OCI-LY1 (cell line): ENCODE measurements at regions not wholly inside any gene's neighbourhood (a gene's known extent, or its start where the extent isn't known, plus 50 kb on each side); places are given as distances from the start of the nearest gene placed in this dataset.

Experiments used
- H2AFZ ChIP-seq: fragments of 200-600 bp; sonication (generic), shearing (Covaris generic); 2 replicates; pipeline ENCODE4 v1.6.0; 2014; ENCODE audit warnings: antibody characterized with exemption, mild to moderate bottlenecking, low read length
- H3F3A ChIP-seq: fragments of 200-600 bp; sonication (generic), shearing (Covaris generic); 2 replicates; pipeline ENCODE4 v1.6.0; 2014; ENCODE audit warnings: mild to moderate bottlenecking, antibody characterized with exemption, low read length, moderate library complexity; ENCODE audit not compliant: insufficient read depth
- H3K27ac ChIP-seq: fragments of 200-600 bp; sonication (generic); 2 replicates; pipeline ENCODE4 v1.5.1; 2014; ENCODE audit warnings: low read length, mixed run types, mild to moderate bottlenecking, low read depth; ENCODE audit not compliant: poor library complexity, severe bottlenecking
- H3K27me3 ChIP-seq: fragments of 200-600 bp; sonication (generic); 2 replicates; pipeline ENCODE4 v1.6.0; 2014; ENCODE audit warnings: antibody characterized with exemption, mild to moderate bottlenecking, low read length, moderate library complexity; ENCODE audit not compliant: insufficient read depth
- H3K36me3 ChIP-seq: fragments of 200-600 bp; sonication (generic); 2 replicates; pipeline ENCODE4 v1.6.1; 2014; ENCODE audit warnings: mild to moderate bottlenecking, antibody characterized with exemption, low read length, moderate library complexity, mixed read lengths; ENCODE audit not compliant: insufficient read depth
- H3K4me1 ChIP-seq: fragments of 200-600 bp; sonication (generic); 2 replicates; pipeline ENCODE4 v1.5.1; 2014; ENCODE audit warnings: mild to moderate bottlenecking, low read length, moderate library complexity; ENCODE audit not compliant: insufficient read depth, severe bottlenecking
- H3K4me2 ChIP-seq: fragments of 200-600 bp; sonication (generic), shearing (Covaris generic); 2 replicates; pipeline ENCODE4 v1.6.1; 2014; ENCODE audit warnings: low read length
- H3K4me3 ChIP-seq: fragments of 200-600 bp; sonication (generic); 2 replicates; pipeline ENCODE4 v1.5.1; 2014; ENCODE audit warnings: low read length, low read depth, mild to moderate bottlenecking, mixed read lengths; ENCODE audit not compliant: poor library complexity, severe bottlenecking
- H3K79me2 ChIP-seq: fragments of 200-600 bp; shearing (Covaris generic); 2 replicates; pipeline ENCODE4 v1.6.1; 2016; ENCODE audit warnings: mixed run types, low read length, mixed read lengths; ENCODE audit not compliant: insufficient read depth
- H3K9ac ChIP-seq: fragments of 200-600 bp; sonication (generic), shearing (Covaris generic); 2 replicates; pipeline ENCODE4 v1.6.1; 2014; ENCODE audit warnings: mild to moderate bottlenecking, low read length, mixed read lengths
- H3K9me2 ChIP-seq: fragments of 200-600 bp; sonication (generic), shearing (Covaris generic); 2 replicates; pipeline ENCODE4 v1.6.1; 2014; ENCODE audit warnings: low read depth, mild to moderate bottlenecking, low read length, mixed read lengths
- H3K9me3 ChIP-seq: fragments of 200-600 bp; shearing (Covaris generic); 2 replicates; pipeline ENCODE4 v1.6.1; 2014; ENCODE audit warnings: low read length, mixed read lengths
- H4K20me1 ChIP-seq: fragments of 200-600 bp; sonication (generic), shearing (Covaris generic); 2 replicates; pipeline ENCODE4 v1.6.0; 2016; ENCODE audit warnings: mild to moderate bottlenecking, low read length; ENCODE audit not compliant: insufficient read depth
- CTCF ChIP-seq: fragments of 200-600 bp; sonication (generic), shearing (Covaris generic); IDR thresholded peaks from 2 replicates; pipeline ENCODE4 v1.5.1; 2017; ENCODE audit warnings: mild to moderate bottlenecking, antibody characterized with exemption, low read length, moderate library complexity, mixed read lengths
- EZH2 ChIP-seq: fragments of 200-600 bp; sonication (generic), shearing (Covaris generic); IDR thresholded peaks from 2 replicates; pipeline ENCODE4 v1.8.0; 2017; ENCODE audit warnings: borderline replicate concordance, mixed run types, mild to moderate bottlenecking, antibody characterized with exemption, low read length, moderate library complexity, mixed read lengths

- H3K4me1 ChIP-seq: no peaks in the 10 kb centered on the region
- no peak overlapping the region for H3K27ac ChIP-seq
- no peaks in the 10 kb centered on the region for H3F3A ChIP-seq
- H3K4me3 ChIP-seq: no peak overlapping the region
- no peak overlapping the region for H3K9ac ChIP-seq
- no peak overlapping the region for H2AFZ ChIP-seq
- TF ChIP-seq CTCF: no peak
- no peak for TF ChIP-seq EZH2
- no peaks in the 10 kb centered on the region for H3K9me3 ChIP-seq
- H3K9me2 ChIP-seq: no peaks in the 10 kb centered on the region
- H3K27me3 ChIP-seq: no peaks in the 10 kb centered on the region; the same call in 1 of the 2 replicates
- H3K36me3 ChIP-seq: no peaks in the 10 kb centered on the region
- no peaks in the 10 kb centered on the region for H3K79me2 ChIP-seq
- no peak overlapping the region for H3K4me2 ChIP-seq
- no peaks in the 10 kb centered on the region for H4K20me1 ChIP-seq
Measured at GRCh38 chr7:23915236-23915635, 205.2 kb downstream of the STK31 start.

- no peaks in the 10 kb centered on the region for H3F3A ChIP-seq
- no peak overlapping the region for H3K4me2 ChIP-seq
- H3K9me3 ChIP-seq: no peaks in the 10 kb centered on the region
- no peaks in the 10 kb centered on the region for H3K36me3 ChIP-seq
- H3K4me1 ChIP-seq: no peaks in the 10 kb centered on the region
- H3K27me3 ChIP-seq: no peaks in the 10 kb centered on the region
- H3K9me2 ChIP-seq: no peaks in the 10 kb centered on the region
- H3K27ac ChIP-seq: no peak overlapping the region
- H3K79me2 ChIP-seq: no peaks in the 10 kb centered on the region
- H4K20me1 ChIP-seq: no peaks in the 10 kb centered on the region
- TF ChIP-seq CTCF: no peak
- no peak for TF ChIP-seq EZH2
- H3K9ac ChIP-seq: no peak overlapping the region
- no peak overlapping the region for H2AFZ ChIP-seq
- no peak overlapping the region for H3K4me3 ChIP-seq
Measured at GRCh38 chr7:23918286-23918685, 208.3 kb downstream of the STK31 start.

- Histone ChIP-seq H2AFZ (no peak overlapping the region), H3K4me3 (no peak overlapping the region), H3K9ac (no peak overlapping the region), H3F3A (no peaks in the 10 kb centered on the region), H3K4me2 (no peak overlapping the region), H3K79me2 (no peaks in the 10 kb centered on the region), H3K9me2 (no peaks in the 10 kb centered on the region), H3K27ac (no peak overlapping the region), H3K9me3 (no peaks in the 10 kb centered on the region), H3K36me3 (no peaks in the 10 kb centered on the region), H3K4me1 (no peaks in the 10 kb centered on the region), H4K20me1 (no peaks in the 10 kb centered on the region), H3K27me3 (no peaks in the 10 kb centered on the region)
- no peak for TF ChIP-seq EZH2
- no peak for TF ChIP-seq CTCF
Measured at GRCh38 chr7:23918856-23919255, 208.8 kb downstream of the STK31 start.
